Embryonic facial prominence (tissue), 1 donor: ENCODE measurements at regions not wholly inside any gene's neighbourhood (a gene's known extent, or its start where the extent isn't known, plus 50 kb on each side); places are given as distances from the start of the nearest gene placed in this dataset.

Experiments
- DNase-seq: peaks from one replicate; pipeline ENCODE4 v3.0.0-alpha.2; 2016; ENCODE audit errors: extremely low spot score

- DNase-seq = no peak
Measured at GRCh38 chr15:53462651-53463050, 296.8 kb downstream of the WDR72 start.

DNA sequence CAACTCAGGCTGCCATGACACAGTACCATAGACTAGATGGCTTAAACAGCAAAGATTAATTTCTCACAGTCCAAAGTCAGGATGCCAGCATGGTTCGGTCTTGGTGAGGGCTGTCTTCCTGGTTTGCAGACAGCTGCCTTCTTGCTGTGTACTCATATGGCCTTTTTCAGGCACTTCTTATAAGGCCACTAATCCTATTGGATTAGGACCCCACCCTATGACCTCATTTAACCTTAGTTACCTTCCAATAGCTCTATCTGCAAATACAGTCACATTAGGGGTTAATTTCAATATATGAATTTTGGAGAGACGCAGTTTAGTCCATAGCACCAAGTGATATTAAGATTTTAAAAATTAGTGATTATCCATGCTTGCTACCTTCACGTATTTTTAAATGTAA, 297.8 kb downstream of the WDR72 start:
- no peak for DNase-seq

DNA sequence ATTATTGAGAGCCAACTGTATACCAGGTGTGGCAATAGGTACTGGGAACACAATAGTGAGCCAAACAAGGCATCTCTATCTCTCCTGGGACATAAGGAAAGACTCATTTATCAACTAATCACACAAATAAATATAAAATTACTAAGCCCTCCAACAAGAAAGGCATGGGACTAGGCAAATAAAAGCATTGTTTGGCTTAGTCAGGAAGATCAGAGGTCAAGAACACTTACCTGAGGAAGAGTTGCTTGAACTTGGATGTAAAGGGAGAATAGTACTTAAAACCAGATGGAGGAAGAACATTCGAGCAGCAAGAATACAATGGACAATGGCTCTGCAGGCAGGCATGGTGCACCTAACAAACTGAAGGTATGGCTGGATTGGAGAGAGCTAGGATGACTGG, 300.7 kb downstream of the WDR72 start:
- DNase-seq = no peak

- DNase-seq = no peak
Measured at GRCh38 chr15:53457479-53457878, 302.0 kb downstream of the WDR72 start.

GRCh38 chr15:53454843-53455721, 304.4 kb downstream of the WDR72 start:
- DNase-seq = no peak

DNA sequence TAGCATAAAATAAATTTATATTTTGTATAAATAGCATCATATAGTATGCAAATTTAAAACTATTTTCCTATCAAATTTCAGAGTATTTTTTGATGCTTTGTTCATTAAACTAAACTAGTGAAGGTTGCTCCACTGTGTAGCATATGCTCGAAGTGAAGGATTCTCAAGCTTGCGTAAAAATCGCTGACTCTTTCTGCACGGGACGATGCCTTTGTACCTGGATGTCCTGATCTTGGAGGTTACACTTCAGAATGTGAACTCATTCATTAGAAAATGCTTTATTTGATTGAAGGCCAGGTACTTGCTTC, 305.0 kb downstream of the WDR72 start:
- no peak for DNase-seq

- no peak for DNase-seq
Measured at GRCh38 chr15:53453253-53454105, 306.0 kb downstream of the WDR72 start.

- no peak for DNase-seq
Measured at GRCh38 chr15:53448232-53449015, 311.0 kb downstream of the WDR72 start.

- no peak for DNase-seq
Measured at GRCh38 chr15:53447742-53448141, 311.7 kb downstream of the WDR72 start.

- no peak for DNase-seq
Measured at GRCh38 chr15:53447053-53447574, 312.3 kb downstream of the WDR72 start.

DNA sequence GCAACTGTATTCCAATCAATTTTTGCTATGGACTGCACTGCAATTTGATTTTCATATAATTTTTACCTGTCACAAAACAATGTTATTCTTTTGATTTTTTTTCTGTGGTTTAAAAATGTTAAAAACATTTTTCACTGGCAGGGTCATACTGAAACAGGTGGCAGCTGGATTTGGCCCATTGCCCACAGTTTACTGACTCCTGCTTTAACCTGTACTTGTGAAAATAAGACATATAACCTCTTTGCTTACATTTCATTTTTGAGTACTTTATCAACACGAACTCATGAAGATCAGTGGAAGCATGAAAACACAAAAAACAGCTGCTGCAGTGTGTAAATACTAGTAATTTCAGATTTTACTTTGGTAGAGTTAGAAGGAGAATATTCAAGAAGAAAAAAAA, 313.1 kb downstream of the WDR72 start:
- no peak for DNase-seq

GRCh38 chr15:53445531-53445930, 313.9 kb downstream of the WDR72 start:
- DNase-seq = no peak

- no peak for DNase-seq
Measured at GRCh38 chr15:53437985-53438841, 321.2 kb downstream of the WDR72 start.

DNA sequence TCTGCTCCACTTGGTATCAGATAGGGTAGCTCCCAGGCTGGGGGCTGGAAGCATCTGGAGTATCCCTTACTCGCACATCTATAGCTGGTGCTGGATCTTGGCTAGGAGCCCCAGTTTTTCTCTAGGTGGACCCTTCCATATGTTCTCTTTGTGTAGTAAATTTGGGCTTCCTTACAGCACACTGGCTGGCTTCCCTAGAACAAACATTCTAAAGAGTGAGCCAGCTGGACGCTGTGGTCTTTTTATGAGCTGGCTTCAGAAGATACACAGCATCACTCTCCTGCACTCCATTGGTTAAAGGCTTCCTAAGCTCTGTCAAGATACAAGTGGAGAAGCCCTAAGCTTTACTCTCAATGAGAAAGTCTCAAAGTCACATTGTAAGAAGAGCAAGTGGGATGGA, 322.1 kb downstream of the WDR72 start:
- no peak for DNase-seq

GRCh38 chr15:53434174-53434678, 325.2 kb downstream of the WDR72 start:
- DNase-seq = no peak

GRCh38 chr15:53416219-53416940, 343.1 kb downstream of the WDR72 start:
- DNase-seq = no peak

DNA sequence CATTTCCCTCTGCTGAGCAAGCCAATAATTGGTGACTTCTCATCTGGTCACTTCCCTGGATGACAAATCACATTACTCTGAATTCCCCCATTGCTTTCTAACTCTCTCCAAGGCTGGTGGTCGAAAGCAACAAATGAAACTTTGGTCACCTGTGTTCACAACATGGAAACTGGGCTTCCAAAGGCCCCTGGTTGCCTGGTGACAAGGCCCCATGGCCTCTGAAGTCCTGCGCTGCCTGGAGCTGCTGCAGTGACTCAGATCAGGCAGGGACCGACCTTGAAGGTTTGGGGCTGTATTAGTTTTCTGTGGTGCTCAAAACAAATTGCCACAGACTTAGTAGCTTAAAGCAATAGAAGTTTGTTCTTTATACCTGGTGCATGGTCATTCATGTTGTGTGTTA, 345.3 kb downstream of the WDR72 start:
- no peak for DNase-seq

- DNase-seq = no peak
Measured at GRCh38 chr15:53412542-53412941, 346.9 kb downstream of the WDR72 start.

DNA sequence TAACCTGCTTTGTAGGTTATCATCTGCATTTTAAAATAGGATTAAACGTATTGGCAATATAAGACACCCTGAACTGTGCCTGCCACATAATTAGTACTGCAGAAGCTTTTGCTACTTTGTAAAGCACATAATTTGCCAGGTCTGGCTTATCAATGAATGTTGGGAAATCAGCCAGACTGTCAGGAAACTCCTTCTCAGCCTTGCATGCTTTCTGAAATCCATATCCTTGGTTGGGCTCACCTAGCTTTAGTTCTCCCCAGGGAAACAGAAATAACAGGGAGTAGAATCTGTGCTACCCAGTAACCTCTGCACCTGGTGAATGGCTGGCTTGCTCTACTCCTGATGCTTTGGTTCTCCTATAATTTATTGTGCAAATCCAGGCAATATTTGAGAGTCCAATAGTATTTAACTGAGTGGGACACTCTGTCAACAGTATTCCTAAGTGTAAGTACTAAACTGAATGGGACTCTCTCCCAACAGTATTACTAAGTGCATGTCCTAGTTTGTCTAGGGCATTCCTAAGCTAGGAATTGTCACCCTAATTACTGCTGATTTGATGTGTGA, 354.5 kb downstream of the WDR72 start:
- DNase-seq = no peak

DNA sequence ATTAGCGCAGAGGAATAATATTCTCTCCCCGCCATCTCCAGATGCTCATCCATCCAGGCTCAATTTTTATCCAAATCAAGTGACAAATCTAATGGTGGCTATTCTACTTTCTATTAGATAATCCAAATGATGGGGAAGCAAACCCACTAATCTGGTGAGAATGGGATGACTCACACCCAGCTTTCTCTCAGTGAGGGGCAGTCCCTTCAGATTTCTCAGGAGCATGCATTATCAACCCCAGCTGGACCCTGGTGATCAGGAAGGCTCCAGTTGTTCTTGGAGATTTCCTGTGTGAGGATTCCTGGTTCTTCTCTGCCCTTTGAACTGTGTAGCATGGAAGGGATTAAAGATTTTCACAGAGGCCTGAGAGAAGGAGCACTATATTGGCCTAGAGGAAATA, 358.0 kb downstream of the WDR72 start:
- no peak for DNase-seq
